ENCODE measurements at regions not wholly inside any gene's neighbourhood (a gene's known extent, or its start where the extent isn't known, plus 50 kb on each side); places are given as distances from the start of the nearest gene placed in this dataset.

- TF ChIP-seq CTCF (IDR thresholded peaks at IDR 0.05; ENCODE audit: low read depth, low read length, missing control alignments): no peak
- DNase-seq (ENCODE audit: low read depth): no peak
- no peak overlapping the region for H3K4me3 ChIP-seq (ENCODE audit: low read depth, low read length)
These were observed 67.2 kb upstream of the ACYP2 start for GRCh38 chr2:54048117-54048785.

- no peak overlapping the region for H3K4me3 ChIP-seq (ENCODE audit: low read depth, low read length)
- no peak for DNase-seq (ENCODE audit: low read depth)
- no peak for TF ChIP-seq CTCF (IDR thresholded peaks at IDR 0.05; ENCODE audit: low read depth, low read length, missing control alignments)
These were observed 67.8 kb upstream of the ACYP2 start for GRCh38 chr2:54047658-54048057.

- no peak overlapping the region for H3K4me3 ChIP-seq (ENCODE audit: low read depth, low read length)
- TF ChIP-seq CTCF (IDR thresholded peaks at IDR 0.05; ENCODE audit: low read depth, low read length, missing control alignments): no peak
- DNase-seq (ENCODE audit: low read depth): no peak
These were observed 68.3 kb upstream of the ACYP2 start for GRCh38 chr2:54047091-54047490.

- TF ChIP-seq CTCF (IDR thresholded peaks at IDR 0.05; ENCODE audit: low read depth, low read length, missing control alignments): no peak
- H3K4me3 ChIP-seq (ENCODE audit: low read depth, low read length): no peak overlapping the region
- no peak for DNase-seq (ENCODE audit: low read depth)
These were observed 72.3 kb upstream of the PSME4 start for GRCh38 chr2:54042897-54043620.

GRCh38 chr2:54042341-54042740 lies 71.5 kb upstream of the PSME4 start:
- no peak overlapping the region for H3K4me3 ChIP-seq (ENCODE audit: low read depth, low read length)
- TF ChIP-seq CTCF (IDR thresholded peaks at IDR 0.05; ENCODE audit: low read depth, low read length, missing control alignments): no peak
- no peak for DNase-seq (ENCODE audit: low read depth)

GRCh38 chr2:54041135-54041534 lies 70.3 kb upstream of the PSME4 start:
- DNase-seq (ENCODE audit: low read depth): no peak
- no peak for TF ChIP-seq CTCF (IDR thresholded peaks at IDR 0.05; ENCODE audit: low read depth, low read length, missing control alignments)
- no peak overlapping the region for H3K4me3 ChIP-seq (ENCODE audit: low read depth, low read length)

- no peak for TF ChIP-seq CTCF (IDR thresholded peaks at IDR 0.05; ENCODE audit: low read depth, low read length, missing control alignments)
- DNase-seq (ENCODE audit: low read depth): no peak
- H3K4me3 ChIP-seq (ENCODE audit: low read depth, low read length): no peak overlapping the region
These were observed 69.9 kb upstream of the PSME4 start for GRCh38 chr2:54040685-54041084.
